EL (cell line): ENCODE measurements at regions not wholly inside any gene's neighbourhood (a gene's known extent, or its start where the extent isn't known, plus 50 kb on each side); places are given as distances from the start of the nearest gene placed in this dataset.
"Not testable (repeated sequence)": the region's sequence is repeated elsewhere in the genome, so short reads cannot be mapped to it uniquely, and the experiment has no call there.

Source experiments
- DNase-seq: peaks from one replicate; pipeline ENCODE4 v3.0.0-alpha.2; 2016

DNA sequence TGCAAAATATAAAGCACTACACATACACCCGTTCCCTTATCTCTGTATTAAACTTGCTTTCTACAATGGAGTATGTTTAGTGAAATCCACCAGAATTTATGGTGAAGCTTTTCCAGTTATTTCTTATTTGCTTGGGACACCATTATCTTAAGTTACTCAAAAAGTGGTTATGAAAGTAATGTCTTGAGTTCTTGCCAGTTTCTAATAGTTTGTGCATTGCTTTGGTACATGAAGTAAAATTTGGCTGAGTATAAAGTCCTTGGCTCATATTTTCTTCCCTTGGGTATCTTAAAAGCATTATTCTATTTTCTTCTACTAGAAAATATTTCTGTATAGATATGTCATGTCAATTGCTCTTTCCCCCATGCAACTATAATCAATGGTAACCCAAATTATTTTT is 85.2 kb downstream of the POLR1F start:
- no peak for DNase-seq

GRCh38 chr7:19621740-19622139 is 87.1 kb downstream of the POLR1F start:
- DNase-seq, result peak; percentile 18

- DNase-seq, result no peak
These were observed 88.4 kb downstream of the POLR1F start for GRCh38 chr7:19620470-19620869.

DNA sequence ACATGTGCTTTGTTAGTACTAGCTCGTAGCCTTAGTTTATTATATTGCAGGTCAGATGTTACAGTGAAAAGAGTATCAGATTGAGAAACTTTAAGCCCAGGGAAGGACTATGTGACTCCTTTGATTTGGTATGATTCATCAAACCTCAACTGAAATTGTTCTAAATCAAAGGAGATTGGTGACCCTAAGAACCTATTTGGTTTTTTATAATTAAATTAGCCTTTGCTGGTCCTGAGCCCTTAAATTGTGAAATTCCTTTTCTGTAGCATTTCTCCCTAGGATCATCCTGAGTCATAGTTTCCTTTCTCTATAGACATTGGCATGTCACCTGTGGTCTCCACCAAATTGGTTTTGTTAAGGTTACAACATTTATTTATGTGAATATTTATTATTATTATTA is 89.7 kb downstream of the POLR1F start:
- peak; percentile 41 for DNase-seq

DNA sequence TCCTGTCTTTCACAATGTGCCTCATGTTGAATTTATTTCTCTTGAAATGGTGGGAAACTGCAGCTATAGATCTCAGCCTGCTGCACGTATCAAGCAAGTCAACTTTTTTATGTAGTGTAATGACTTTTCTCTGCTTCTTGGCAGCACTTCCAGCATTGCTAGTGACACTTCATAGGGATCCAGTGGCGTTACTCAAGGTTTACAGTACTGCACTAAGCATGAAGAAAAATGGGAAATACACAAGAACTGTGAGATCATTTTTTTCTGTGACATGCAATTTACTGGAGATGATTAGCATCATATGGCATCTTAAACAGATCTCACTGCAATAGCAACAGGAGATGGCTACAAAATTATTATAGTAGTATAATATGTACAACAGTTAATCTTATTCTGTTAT is 90.9 kb downstream of the POLR1F start:
- DNase-seq, result no peak

- DNase-seq, result no peak
These were observed 98.5 kb downstream of the POLR1F start for GRCh38 chr7:19610194-19610943.

DNA sequence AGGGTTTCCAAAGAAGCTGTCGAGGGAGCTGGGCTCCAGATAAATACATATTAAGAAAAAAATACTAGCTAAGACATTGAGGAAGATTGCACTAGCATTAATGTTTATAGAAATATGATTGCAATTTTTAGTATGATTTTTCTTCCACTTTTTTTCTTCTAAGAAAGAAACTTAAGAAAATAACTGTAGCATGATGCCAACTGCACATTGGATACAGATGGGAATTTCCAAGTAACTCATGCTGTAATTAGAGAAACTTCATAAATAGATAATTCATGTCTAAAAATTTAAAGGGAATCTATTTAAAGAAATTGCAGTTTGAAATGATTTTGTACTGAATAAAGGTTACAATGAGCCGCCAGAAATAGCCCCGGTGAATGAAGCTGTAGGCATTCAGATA is 119.4 kb downstream of the POLR1F start:
- no peak for DNase-seq

- peak; percentile 4 for DNase-seq
These were observed 121.5 kb downstream of the POLR1F start for GRCh38 chr7:19587291-19587690.

DNA sequence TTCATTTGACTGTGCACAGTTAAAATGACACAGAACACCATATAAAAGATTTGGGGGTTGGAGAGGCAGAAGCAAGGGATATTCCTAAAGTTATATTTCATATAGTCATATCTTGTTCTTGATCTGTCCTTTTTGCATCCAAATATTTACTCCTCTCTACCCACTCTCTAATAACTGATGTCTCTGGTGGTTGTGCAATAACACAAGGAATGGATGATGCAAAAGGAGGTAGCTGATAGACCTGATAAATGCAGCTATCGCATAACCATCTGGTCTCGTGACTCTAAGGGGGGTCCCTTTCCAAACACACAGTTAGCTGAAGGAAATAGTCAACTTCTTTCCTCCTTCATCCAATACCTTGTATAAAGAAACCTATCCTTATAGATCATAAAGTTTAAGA is 123.1 kb downstream of the POLR1F start:
- no peak for DNase-seq

- DNase-seq, result no peak
These were observed 132.8 kb downstream of the POLR1F start for GRCh38 chr7:19575909-19576557.

DNA sequence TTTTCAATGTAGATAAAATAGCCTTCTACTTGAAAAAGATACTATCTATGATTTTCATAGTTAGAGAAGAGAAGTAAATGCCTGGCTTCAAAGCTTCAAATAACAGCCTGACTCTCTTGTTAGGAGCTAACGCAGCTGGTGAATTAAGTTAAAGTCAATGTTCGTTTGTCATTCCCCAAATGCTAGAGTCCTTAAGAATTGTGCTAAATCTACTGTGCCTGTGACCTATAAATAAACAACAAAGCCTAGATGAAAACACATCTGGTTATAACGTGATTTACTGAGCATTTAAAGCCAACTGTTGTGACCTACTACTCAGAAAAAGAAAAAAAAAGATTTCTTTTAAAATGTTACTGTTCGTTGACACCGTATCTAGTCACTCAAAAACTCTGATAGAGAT is 134.7 kb downstream of the POLR1F start:
- no peak for DNase-seq

DNA sequence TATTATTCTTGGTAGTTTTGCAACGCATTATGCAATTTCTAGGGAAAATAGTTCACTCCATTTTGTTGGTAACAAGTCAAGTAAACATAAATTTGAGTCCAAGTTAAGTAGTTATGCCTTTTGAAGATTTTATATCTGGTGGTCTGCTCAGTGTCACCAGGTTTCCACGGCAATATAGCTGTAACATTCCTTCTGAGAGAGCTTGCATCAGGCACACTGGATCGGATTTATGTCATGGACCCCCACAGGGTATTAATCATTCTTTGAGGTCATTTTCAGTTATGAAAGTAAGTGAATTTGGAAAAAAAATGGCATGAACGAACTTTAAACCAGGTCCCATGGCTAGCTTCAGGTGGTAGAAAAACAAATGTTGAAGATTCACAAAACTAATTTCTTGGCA is 136.3 kb downstream of the POLR1F start:
- no peak for DNase-seq

GRCh38 chr7:19567011-19567410 is 141.8 kb downstream of the POLR1F start:
- no peak for DNase-seq

- no peak for DNase-seq
These were observed 143.2 kb downstream of the POLR1F start for GRCh38 chr7:19565602-19566001.

GRCh38 chr7:19561121-19561805 is 147.6 kb downstream of the POLR1F start:
- no peak for DNase-seq

DNA sequence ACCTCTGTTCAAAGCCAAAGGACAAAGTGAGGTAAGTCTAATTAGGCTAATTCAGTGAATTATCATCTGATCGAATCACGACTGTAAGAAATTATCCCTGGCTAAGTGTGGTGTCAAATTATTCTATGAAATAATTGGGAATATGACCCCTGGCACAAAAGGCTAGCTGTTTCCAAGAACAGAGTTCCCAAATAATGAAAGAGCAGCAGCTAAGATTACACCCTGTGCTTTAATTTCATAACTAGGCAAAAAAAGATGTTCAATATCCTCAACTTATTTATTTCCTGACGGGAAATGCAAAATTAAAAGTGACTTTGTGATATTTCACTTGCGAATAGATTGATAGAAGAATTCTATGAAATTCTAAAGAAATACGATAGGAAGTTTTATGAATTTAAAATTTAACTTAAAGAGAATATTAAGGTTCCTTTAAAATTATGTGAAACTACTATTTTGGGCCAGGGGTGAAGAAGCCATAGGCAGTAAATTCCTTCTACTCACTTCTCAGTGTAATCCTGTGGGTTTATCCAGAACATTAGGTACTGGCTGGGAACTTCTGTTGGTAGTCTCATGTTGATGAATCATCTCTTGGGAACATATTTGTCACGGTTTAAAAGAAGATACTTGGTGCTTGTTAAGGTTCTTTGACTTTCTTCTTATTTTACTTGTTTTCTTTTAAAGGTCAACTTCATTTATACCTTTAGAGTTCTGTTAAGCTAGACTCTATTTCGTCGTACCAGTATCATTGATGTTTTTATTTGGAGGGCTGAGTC is 148.5 kb downstream of the POLR1F start:
- peak; percentile 79 for DNase-seq

DNA sequence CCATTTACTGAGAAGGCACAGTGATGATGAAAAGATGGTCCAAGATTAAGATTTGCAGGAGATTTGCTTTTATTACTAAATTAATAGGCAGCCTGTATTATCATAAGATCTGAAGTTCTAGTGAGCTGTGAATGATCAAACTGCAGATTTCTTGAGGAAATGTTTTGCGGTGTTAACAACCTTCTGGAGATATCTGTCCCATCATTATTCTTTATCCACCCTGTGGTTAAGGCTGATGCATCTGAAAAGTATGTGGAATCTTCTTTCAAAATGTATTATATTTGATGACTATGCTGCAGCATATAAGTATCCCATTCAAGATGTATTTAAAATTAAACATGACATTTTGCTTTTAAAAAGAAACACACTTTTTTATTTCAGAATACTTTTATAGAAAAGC is 150.3 kb downstream of the POLR1F start:
- peak; percentile 79 for DNase-seq

GRCh38 chr7:19557726-19558465 is 150.9 kb downstream of the POLR1F start:
- DNase-seq, result no peak

DNA sequence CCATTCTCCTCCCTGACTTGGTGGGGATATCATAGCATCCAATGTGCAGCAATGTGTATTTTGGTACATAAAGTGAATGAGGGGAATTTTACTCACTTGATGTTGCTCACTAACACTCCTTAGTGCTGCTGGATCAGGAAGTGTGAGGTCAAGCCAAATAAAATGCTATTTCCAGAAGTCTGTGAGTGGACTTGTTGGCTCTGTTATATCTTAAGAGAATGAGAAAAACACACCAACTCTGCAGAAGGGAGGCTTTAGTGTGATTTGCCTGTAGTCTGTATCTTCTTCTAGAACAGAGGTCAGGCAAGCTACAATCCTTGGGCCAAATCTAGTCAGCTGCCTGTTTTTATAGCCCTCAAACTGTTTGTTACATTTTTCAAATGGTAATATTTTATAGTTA is 154.3 kb downstream of the POLR1F start:
- no peak for DNase-seq

GRCh38 chr7:19552576-19552975 is 156.3 kb downstream of the POLR1F start:
- no peak for DNase-seq

GRCh38 chr7:19549246-19549645 is 159.6 kb downstream of the POLR1F start:
- not testable (repeated sequence) for DNase-seq

DNA sequence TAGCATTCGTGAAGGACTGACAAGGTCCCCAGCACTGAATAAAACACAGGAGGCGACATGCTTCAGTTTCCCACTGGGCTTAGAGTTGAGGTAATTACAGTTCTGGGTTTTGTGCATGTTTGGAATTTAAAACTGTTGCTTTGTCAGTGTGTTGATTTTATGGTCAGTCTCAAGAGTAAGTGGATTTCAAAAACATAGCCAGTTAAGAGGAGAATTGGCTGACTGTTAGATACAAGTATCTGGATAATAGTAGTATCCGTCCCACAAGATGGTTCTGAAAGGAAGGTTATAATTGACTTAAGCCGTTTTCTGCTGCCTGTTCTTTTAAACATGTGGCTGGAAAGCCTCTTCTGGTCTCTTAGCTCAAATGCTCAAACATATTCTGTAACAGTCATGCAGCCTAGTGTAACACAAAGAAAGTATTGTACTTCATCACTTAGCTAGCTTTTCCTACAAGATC is 170.9 kb downstream of the POLR1F start:
- peak; percentile 12 for DNase-seq

GRCh38 chr7:19533266-19533665 is 175.6 kb downstream of the POLR1F start:
- DNase-seq, result no peak
